ENCODE measurements at regions not wholly inside any gene's neighbourhood (a gene's known extent, or its start where the extent isn't known, plus 50 kb on each side); places are given as distances from the start of the nearest gene placed in this dataset.

DNA sequence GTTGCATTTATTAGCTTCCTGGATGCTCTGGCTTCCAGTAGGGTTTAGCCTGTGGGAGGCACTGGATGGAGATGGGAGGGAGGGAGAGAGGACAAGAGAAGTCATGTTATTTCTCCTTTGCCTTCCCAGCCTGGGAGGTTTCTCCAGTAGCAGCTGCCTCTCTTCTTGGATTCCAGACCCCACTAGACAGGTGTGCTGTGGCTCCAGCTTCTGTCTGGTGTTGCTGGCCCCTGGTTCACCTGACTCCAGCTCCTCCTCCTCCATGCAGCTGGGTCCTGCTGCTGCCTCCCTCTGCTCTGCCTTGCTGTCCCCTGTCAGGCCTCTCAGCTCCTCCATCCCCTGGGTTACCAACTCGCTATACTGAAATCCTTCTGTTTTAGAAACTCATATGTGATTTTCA is 188.9 kb upstream of the TNP1 start:
- TF ChIP-seq, protein P1, sequence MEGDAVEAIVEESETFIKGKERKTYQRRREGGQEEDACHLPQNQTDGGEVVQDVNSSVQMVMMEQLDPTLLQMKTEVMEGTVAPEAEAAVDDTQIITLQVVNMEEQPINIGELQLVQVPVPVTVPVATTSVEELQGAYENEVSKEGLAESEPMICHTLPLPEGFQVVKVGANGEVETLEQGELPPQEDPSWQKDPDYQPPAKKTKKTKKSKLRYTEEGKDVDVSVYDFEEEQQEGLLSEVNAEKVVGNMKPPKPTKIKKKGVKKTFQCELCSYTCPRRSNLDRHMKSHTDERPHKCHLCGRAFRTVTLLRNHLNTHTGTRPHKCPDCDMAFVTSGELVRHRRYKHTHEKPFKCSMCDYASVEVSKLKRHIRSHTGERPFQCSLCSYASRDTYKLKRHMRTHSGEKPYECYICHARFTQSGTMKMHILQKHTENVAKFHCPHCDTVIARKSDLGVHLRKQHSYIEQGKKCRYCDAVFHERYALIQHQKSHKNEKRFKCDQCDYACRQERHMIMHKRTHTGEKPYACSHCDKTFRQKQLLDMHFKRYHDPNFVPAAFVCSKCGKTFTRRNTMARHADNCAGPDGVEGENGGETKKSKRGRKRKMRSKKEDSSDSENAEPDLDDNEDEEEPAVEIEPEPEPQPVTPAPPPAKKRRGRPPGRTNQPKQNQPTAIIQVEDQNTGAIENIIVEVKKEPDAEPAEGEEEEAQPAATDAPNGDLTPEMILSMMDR (IDR thresholded peaks at IDR 0.05; ENCODE audit: poor library complexity) = no peak
- TF ChIP-seq EZH2 (IDR thresholded peaks at IDR 0.05; ENCODE audit: borderline replicate concordance) (no peak), EZH2phosphoT487 (IDR thresholded peaks at IDR 0.05; ENCODE audit: low read depth, severe bottlenecking, unreplicated experiment) (no peak)
